GM12872 (cell line): ENCODE measurements at regions not wholly inside any gene's neighbourhood (a gene's known extent, or its start where the extent isn't known, plus 50 kb on each side); places are given as distances from the start of the nearest gene placed in this dataset.

Experiments used
- TF ChIP-seq, protein P1 (sequence below): IDR thresholded peaks from 3 replicates; pipeline ENCODE4 v1.5.1; 2011; ENCODE audit warnings: low read depth, mild to moderate bottlenecking, low read length, moderate library complexity; ENCODE audit not compliant: insufficient read depth

DNA sequence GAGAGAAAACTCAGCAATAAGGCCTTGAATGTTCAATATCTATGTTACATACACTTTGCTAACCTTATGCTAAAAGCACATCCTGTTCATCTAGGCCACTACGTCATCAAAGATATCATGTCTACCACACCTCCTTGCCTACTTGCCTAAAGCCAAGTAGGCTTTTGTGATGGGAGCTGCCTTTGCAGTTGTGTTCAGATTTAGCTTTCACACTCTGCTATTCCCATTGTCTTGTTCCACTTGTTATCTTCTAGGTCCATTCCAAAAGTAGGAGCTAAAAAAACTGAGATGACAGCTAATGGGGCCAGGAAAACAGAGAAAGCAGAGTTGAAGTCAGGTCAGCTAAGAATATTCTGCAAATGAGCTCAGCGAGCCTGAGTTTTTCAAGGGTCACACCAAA lies 153.6 kb upstream of the EDNRA start:
- TF ChIP-seq, protein P1, sequence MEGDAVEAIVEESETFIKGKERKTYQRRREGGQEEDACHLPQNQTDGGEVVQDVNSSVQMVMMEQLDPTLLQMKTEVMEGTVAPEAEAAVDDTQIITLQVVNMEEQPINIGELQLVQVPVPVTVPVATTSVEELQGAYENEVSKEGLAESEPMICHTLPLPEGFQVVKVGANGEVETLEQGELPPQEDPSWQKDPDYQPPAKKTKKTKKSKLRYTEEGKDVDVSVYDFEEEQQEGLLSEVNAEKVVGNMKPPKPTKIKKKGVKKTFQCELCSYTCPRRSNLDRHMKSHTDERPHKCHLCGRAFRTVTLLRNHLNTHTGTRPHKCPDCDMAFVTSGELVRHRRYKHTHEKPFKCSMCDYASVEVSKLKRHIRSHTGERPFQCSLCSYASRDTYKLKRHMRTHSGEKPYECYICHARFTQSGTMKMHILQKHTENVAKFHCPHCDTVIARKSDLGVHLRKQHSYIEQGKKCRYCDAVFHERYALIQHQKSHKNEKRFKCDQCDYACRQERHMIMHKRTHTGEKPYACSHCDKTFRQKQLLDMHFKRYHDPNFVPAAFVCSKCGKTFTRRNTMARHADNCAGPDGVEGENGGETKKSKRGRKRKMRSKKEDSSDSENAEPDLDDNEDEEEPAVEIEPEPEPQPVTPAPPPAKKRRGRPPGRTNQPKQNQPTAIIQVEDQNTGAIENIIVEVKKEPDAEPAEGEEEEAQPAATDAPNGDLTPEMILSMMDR: no peak

DNA sequence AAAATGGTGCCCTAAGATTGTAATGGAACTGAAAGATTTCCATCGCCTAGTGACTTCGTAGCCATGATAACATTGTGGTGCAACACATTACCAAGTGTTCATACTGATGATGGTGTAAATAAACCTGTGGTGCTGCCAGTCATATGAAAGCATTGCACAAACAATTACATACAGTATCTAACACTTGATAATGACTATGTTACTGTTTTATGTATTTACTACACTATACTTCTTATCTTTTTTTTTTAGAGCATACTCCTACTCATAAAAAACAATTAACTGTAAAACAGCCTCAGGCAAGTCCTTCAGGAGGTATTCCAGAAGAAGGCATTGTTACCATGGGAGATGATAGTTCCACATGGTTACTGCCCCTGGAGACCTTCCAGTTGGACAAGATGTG lies 152.7 kb upstream of the EDNRA start:
- TF ChIP-seq, protein P1: no peak

DNA sequence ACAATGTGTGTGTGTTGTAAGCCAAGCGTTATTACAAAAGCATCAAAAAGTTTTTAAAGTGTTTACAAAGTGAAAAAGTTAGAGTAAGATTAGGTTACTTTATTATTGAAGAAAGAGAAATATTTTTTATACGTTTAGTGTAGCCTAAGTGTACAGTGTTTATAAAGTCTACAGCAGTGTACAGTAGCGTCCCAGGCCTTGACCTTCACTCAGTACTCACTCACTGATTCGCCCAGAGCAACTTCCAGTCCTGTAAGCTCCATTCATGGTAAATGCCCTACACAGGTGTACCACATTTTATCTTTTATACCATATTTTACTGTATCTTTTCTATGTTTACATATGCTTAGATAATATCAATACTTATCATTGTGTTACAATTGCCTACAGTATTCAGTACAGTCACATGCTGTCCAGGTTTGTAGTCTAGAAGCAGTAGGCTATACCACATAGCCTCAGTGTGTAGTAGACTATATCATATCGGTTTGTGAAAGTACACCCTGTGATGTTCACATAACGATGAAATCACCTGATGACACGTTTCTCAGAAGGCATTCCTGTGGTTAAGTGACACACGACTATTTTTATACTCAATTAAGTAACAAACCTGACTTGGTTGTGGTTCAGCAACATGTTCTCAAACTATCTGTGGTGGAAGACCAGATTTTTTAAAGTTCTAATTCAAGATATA lies 152.0 kb upstream of the EDNRA start:
- TF ChIP-seq, protein P1: no peak

DNA sequence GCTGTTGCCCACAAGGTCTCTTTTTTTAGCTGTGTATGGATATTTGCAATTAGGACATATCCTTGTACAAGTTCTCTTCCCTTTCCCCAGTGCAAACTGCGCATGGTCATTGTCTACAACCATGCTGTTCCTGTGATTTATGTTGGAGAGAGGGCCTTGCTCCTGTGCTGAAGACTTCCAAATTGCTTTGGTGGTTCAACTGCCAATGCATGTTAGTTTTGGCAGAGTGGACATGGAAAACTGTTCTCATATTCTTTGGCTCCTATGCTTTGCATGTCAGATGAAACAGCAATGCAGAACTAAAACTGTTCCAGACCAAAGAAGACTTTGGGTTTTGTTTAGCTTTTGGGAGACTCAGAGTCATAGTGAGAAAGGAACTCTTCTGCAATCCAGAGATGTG lies 148.8 kb upstream of the EDNRA start:
- TF ChIP-seq, protein P1: no peak

DNA sequence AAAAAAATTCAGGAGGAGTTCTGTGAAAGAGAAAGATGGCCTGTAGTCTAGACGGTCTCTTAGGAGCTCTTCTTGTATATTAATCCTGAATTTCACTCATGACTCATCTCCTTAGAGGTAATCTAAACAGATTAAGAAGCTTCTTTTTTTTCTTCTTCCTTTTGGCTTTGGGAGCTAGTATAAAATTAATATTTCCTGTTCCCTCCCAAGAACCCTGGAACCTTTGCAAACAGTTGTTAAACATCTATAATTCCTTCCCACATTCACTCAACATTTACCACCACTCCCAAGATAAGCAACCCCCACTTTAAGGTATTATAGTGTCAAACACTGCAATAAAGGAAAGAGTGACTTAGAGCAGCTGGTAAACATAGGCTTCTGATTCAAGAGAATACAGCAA lies 146.4 kb upstream of the EDNRA start:
- TF ChIP-seq, protein P1: no peak

DNA sequence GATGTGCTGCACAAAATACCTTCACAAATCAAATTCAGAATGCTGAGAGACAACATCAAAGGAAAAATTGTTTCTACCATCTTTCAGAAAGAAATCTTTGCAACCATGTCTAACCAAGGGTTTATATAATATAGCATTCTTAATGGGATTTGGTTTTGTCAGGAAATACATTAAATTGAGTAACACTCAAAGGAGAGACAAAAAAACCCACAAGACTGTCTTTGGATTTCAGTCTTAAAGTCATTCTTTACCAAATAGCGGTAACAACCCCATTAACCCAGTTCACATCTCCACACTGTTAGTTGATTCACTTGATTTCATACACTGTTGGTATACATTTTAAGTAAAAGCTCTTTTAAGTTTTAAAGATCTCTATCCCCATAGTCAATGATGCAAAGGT lies 145.7 kb upstream of the EDNRA start:
- TF ChIP-seq, protein P1: no peak

DNA sequence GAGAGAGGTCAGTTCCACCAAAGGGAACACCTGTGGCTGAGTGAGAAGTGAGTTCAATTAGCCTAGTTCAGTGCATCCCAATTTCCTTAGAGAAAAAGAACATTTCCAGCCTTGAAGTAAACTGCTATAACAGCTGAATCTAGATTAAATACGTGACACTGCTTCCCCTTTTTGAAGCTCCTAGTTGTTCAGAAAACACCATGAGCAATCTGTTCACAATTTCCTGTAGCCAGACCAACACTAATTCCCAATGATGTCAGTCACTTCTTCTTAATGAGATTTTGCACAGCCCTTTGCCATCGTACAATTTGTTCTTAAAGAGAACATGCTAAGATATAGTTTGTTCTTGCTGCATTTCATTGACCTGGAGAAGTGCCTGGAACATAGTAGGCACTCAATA lies 144.6 kb upstream of the EDNRA start:
- TF ChIP-seq, protein P1: no peak
